SW480 (cell line): ENCODE measurements at regions not wholly inside any gene's neighbourhood (a gene's known extent, or its start where the extent isn't known, plus 50 kb on each side); places are given as distances from the start of the nearest gene placed in this dataset.

ENCODE experiments used
- DNase-seq: peaks from one replicate; pipeline ENCODE4 v3.0.0-alpha.2; 2016; ENCODE audit warnings: low spot score

- no peak for DNase-seq
These were observed 96.2 kb downstream of the DUSP6 start for GRCh38 chr12:89256060-89256459.

- no peak for DNase-seq
These were observed 98.8 kb downstream of the DUSP6 start for GRCh38 chr12:89253488-89253887.

GRCh38 chr12:89252284-89252683 lies 100.0 kb downstream of the DUSP6 start:
- DNase-seq = no peak

GRCh38 chr12:89251342-89252271 lies 100.7 kb downstream of the DUSP6 start:
- DNase-seq = no peak

GRCh38 chr12:89250636-89251035 lies 101.7 kb downstream of the DUSP6 start:
- DNase-seq = no peak

GRCh38 chr12:89250213-89250612 lies 102.1 kb downstream of the DUSP6 start:
- DNase-seq = no peak

GRCh38 chr12:89247967-89248366 lies 104.3 kb downstream of the DUSP6 start:
- DNase-seq = no peak

GRCh38 chr12:89247541-89247942 lies 104.8 kb downstream of the DUSP6 start:
- peak; percentile 13 for DNase-seq

GRCh38 chr12:89245090-89245489 lies 107.2 kb downstream of the DUSP6 start:
- DNase-seq = no peak

- no peak for DNase-seq
These were observed 107.8 kb downstream of the DUSP6 start for GRCh38 chr12:89244536-89244935.

- DNase-seq = no peak
These were observed 108.5 kb downstream of the DUSP6 start for GRCh38 chr12:89243771-89244170.

GRCh38 chr12:89239534-89239933 lies 112.8 kb downstream of the DUSP6 start:
- DNase-seq = no peak

GRCh38 chr12:89238593-89238992 lies 113.7 kb downstream of the DUSP6 start:
- DNase-seq = no peak

GRCh38 chr12:89237763-89238162 lies 114.5 kb downstream of the DUSP6 start:
- DNase-seq = no peak

GRCh38 chr12:89236748-89237383 lies 115.4 kb downstream of the DUSP6 start:
- DNase-seq = no peak

GRCh38 chr12:89236237-89236636 lies 116.1 kb downstream of the DUSP6 start:
- DNase-seq = no peak

- no peak for DNase-seq
These were observed 116.9 kb downstream of the DUSP6 start for GRCh38 chr12:89235189-89235993.

- DNase-seq = no peak
These were observed 117.8 kb downstream of the DUSP6 start for GRCh38 chr12:89234324-89235114.

GRCh38 chr12:89231686-89232085 lies 120.6 kb downstream of the DUSP6 start:
- no peak for DNase-seq

- no peak for DNase-seq
These were observed 121.7 kb downstream of the DUSP6 start for GRCh38 chr12:89230376-89231315.

- no peak for DNase-seq
These were observed 123.8 kb downstream of the DUSP6 start for GRCh38 chr12:89228491-89228890.
